ENCODE measurements at regions not wholly inside any gene's neighbourhood (a gene's known extent, or its start where the extent isn't known, plus 50 kb on each side); places are given as distances from the start of the nearest gene placed in this dataset.
"Not testable (repeated sequence)": the region's sequence is repeated elsewhere in the genome, so short reads cannot be mapped to it uniquely, and the experiment has no call there.

- TF ChIP-seq, protein P1, sequence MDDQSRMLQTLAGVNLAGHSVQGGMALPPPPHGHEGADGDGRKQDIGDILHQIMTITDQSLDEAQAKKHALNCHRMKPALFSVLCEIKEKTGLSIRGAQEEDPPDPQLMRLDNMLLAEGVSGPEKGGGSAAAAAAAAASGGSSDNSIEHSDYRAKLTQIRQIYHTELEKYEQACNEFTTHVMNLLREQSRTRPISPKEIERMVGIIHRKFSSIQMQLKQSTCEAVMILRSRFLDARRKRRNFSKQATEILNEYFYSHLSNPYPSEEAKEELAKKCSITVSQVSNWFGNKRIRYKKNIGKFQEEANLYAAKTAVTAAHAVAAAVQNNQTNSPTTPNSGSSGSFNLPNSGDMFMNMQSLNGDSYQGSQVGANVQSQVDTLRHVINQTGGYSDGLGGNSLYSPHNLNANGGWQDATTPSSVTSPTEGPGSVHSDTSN (IDR thresholded peaks at IDR 0.05), result not testable (repeated sequence)
- not testable (repeated sequence) for TF ChIP-seq EP300 (IDR thresholded peaks at IDR 0.05); MAZ (IDR thresholded peaks at IDR 0.05; ENCODE audit: borderline replicate concordance, low read depth, low read length); ESRRA (IDR thresholded peaks at IDR 0.05; ENCODE audit: borderline replicate concordance, low read length); POLR2A (IDR thresholded peaks at IDR 0.05; ENCODE audit: low read length)
- TF ChIP-seq, protein P2, sequence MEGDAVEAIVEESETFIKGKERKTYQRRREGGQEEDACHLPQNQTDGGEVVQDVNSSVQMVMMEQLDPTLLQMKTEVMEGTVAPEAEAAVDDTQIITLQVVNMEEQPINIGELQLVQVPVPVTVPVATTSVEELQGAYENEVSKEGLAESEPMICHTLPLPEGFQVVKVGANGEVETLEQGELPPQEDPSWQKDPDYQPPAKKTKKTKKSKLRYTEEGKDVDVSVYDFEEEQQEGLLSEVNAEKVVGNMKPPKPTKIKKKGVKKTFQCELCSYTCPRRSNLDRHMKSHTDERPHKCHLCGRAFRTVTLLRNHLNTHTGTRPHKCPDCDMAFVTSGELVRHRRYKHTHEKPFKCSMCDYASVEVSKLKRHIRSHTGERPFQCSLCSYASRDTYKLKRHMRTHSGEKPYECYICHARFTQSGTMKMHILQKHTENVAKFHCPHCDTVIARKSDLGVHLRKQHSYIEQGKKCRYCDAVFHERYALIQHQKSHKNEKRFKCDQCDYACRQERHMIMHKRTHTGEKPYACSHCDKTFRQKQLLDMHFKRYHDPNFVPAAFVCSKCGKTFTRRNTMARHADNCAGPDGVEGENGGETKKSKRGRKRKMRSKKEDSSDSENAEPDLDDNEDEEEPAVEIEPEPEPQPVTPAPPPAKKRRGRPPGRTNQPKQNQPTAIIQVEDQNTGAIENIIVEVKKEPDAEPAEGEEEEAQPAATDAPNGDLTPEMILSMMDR (IDR thresholded peaks at IDR 0.05), result not testable (repeated sequence)
Observed at GRCh38 chr21:7829411-7829810, 2692.0 kb upstream of the TPTE start.
